Fibroblast of skin of back (primary cell): ENCODE measurements at regions not wholly inside any gene's neighbourhood (a gene's known extent, or its start where the extent isn't known, plus 50 kb on each side); places are given as distances from the start of the nearest gene placed in this dataset.
A peak's percentile ranks its signal among the peaks of the same experiment; 100 is the strongest.

Source experiments
- DNase-seq: peaks from one replicate; pipeline ENCODE4 v3.0.0-alpha.2; 2013

DNA sequence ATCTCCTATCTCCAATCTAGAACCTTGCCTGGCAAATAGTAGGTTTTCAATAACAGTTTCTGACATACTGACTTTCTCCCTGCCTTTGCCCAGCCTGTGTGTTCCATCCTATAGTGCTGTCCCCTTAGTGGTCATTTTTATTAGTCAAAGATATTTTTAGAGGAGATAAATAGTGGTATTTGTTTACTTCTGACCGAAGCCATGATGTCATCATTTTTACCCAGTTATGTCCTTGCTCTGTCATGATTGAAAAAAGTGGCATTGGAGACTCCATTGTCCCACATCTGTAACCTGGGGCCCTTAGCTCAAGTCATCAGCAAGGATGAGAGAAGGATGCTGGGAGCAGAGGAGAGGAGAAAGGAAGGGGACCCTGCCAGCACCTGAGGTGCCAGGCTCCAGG, 80.6 kb upstream of the ATP2B2 start:
- DNase-seq: no peak

DNA sequence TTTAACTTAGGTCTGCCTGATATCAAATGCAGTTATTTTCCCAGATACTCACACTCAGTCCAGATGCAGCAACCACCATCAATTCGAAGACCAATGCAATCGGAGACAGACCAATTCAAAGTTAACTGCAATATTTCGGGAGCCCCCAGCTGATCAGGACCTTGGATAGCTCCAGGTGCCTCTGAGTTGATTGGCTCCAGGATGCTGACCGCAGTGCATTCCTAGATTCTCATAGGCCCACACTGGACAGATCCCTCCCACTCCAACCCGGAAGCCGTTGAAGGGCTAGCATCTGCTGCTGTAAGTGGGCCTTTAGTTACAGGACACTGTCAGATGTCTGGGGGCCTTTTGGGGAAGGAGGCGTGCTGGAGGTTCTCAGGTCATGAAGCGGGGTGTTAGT, 89.5 kb upstream of the ATP2B2 start:
- peak; percentile 72 for DNase-seq

DNA sequence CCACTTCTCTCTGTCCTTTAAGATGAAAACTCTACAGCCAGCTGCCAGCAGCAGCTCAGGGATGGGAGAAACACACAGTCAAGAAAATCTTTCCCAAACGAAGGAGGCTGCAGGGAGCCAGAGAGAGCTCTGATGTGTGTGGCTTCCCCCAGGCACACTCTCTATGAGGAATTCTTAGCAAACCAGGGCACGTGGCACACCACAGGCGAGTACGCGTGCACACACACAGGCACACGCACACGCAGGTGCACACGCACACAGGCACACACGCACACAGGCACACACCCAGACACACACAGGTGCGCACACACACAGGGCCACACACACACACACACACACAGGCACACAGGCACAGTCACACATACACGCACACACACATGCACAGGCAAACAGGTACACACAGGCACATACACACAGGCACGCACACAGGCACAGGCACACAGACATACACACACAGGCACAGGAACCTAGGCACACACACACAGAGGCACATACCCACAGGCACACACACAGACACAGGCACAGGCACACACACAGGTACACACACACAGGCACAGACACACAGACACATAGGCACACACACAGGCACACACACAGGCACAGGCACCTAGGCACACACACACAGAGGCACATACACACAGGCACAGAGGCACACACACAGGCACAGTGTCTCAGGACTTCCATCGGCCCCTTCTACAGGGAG, 91.5 kb upstream of the ATP2B2 start:
- no peak for DNase-seq

DNA sequence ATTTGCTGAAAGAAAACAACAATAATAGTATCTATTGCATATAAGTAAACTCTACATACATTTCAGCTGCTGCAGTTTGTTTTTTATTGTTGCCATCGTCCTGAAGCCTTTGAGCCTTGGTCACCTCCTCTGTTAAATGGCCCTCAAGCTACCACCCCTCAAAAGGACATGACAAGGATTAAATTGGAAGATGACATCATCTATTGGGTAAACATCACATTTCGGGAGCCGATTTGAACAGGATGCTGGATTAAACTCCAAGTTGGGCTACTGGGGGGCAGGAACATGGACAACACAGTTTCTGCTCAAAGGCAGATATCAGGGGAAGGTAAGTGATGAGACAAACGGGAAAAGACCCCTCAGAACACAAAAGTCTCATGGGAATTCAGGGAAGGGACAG, 92.3 kb upstream of the ATP2B2 start:
- DNase-seq: no peak

DNA sequence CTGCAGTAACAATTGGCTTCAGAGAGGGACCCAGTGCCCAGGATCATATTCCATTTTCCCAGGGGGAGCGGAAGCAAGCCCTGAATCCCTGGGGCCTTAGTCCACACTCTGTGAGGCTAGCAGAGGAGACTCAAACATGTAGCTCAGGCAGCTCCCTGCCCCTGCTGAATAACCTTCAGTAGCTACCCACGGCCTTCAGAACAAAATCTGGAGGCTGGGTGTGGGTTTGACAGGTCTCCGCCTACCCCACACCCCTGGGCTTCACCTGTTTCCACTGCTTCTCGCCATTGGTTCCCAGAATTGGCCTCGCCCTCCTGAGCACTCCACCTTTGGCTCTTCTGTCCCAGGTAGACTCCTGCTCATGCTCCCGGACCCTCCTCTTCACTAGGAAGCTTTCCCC, 93.6 kb upstream of the ATP2B2 start:
- DNase-seq: no peak

DNA sequence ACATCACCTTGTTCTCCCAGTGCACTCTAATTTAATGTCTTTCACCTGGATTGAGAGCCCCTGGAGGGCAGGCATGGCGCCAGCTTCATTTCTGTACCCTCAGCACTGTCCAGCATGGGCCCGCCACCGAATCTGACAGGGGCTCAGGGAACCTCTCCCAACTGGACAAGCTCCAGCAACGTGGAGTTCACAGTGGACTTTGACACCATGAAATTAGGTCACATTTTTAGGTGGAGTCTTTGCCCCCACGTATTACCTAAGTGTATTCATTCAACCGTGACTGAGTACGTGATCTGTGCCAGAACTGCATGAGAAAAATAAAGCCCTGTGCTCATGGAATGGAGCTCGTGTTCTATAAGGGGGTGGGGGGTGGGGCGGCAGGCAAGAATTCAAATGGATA, 94.1 kb upstream of the ATP2B2 start:
- no peak for DNase-seq

DNA sequence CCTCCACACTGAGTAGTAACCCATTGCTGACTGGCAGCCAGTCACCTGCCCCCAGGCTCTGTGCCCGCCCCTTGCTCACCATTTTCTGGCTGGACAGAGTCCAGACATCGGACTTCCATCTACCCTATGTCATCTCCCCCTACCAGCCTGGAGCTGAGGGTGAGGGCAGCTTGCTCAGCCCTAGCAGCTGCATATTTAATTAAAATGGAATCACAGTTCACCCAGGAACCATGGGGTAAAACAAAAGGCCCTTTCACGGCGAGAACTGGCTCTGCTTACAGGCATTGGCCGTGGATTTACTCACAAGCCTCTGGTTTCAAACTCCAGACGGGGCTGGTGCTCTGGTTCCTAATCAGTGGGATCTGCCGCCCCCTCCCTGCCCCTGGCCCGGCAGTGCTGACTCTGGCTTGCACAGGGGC, 94.9 kb upstream of the ATP2B2 start:
- DNase-seq: no peak

DNA sequence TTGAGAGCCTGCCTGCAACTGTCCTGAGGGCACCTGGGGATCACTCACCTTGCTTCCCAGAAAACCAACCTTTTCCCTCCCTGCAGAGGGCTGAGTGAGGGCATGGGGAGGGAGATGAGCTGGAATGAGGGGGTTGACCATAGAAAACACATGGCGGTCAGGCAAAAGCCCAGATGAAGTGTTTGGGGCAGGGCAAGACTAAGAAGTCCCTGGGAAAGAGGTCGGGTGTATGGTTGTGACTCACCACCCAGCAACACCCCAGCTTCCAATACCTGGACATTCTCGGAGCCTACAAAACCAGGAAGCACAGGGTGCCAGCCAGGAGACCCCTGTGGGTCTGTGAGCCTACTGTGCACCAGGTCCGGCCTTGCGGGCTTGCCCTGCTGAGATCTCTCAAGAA, 95.3 kb upstream of the ATP2B2 start:
- no peak for DNase-seq

DNA sequence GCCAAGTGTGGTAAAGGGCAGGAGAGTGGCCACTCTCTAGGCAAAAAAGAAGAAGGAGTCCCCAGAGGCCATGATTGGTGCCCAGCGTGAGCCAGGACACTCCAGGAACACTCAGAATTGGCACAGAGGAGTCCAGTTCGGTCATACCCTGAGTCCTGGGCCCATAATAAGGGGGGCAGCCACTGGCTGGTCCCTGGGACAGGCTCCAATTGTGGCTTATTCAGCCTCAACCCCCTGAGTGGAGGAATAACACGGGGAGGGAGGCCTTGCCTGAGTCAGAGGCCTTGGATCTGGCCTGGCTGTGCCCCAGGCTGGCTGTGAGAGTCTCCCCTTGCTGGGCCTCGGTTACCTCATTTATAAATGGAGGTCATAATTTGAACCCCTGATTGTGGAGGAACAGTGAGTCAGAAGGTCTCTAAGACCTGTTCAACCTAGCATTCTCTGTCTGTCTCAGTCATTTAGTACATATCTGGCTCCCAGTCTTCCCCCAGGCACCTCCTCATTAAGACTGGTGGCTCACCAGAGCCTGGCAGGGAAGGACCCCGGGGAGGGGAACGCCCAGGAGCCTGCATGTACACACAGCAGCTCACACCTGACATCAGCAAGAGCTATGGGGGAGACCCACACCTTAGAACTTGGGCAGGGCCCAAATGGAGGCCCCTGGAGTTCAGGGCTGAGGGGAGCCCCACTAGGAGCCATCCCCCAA, 95.9 kb upstream of the ATP2B2 start:
- no peak for DNase-seq

DNA sequence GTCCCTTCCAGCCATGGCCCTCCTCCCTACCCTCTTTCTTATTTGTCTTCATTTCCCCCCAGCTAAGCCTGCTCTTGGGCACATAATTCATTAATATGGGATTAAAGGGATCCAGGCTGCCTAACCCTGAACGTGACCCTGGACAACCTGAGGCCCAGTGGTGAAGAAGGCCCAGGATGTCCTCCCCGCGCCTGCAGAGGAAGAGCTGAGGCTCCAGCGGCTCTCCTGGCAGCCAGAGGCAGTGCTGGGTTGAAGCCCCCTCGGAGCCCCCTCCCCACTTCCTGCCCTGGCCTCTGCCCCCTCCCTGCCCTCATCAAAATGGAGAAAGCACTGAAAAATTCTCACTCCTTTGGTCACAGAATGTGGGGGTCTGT, 96.5 kb upstream of the ATP2B2 start:
- no peak for DNase-seq

DNA sequence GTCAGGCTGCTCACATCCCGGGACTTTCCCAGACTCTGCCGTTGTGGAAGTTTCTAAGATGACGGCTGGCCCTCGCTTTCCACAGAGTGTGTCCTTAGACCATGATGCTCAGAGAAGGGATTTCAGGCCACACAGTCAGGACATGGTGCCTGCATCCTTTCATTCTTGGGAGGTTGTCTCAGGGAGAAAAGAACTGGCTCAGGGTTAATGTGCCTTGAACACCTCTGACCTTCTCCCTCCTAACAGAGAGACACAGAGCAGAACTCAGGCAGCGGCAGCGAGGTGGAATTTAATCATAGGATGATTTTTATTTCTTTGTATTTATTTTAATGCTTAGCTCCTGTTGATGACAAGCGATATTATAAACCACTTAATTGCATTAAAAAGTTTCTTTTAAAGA, 96.9 kb upstream of the ATP2B2 start:
- no peak for DNase-seq

DNA sequence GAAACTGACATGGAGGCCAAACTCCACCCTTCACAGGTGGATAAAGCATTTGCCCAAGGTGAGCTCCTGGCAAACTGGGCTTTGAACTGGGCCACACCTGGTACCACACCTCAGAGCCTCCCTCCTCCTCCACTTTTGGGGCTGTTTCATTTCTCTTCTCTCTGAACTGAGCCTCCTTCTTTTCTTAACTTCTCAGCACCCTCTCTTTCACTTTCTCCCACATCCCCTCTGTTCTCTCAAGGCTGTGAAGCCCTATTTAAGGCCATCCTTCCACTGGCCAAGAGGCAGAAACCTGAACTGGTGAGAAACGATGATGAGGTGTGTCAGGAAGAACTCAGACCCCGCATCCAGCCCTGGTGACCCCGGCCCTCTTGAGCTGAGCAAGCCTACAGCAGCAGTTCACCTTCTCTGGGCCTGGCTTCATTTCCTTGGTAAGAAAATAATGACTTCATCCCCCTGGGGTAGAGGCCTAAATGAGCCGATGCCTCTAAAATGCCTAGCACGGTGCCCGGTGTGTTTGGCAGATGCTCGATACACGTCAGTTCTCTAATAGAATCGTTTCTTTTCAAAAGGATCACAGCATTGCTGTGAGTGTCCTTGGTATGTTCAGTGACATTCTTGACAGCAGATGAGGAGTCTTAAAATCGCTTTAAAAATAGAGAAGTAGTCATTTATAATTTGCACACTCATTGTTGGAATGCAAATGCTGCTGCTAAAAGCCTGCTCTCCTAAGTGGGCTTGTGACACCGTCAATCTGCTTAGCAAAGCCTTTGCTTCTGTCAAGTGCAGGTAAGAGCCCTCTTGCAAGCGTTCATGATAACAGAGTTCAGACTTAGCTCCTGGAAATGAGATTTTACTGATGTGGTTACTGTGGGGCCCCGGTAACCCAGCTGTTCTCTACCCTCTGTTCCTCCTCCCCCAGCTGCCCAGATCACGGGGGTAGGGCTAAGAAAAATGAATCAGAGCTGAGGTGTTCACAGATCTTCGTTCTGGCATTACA, 97.7 kb upstream of the ATP2B2 start:
- no peak for DNase-seq

DNA sequence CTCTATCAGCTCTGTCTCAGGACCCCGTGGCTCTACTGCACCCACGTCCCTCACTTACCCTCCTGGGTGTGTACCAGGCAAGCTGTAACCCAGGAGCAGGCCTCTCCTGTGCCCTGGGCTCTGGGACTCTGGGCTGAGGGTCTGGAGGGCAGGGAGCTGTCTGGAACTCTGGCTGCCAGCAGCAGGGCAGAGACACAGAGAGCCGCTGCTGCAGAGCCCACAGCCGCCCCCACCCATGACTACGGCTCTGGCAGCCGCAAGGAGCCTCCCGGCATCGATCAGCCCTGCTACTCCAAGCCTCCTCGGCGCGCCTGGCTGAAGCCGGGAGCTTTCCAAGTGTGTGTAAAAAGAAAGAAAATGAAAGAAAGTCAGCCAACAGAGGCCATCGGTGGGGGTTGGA, 103.7 kb upstream of the ATP2B2 start:
- DNase-seq: no peak

DNA sequence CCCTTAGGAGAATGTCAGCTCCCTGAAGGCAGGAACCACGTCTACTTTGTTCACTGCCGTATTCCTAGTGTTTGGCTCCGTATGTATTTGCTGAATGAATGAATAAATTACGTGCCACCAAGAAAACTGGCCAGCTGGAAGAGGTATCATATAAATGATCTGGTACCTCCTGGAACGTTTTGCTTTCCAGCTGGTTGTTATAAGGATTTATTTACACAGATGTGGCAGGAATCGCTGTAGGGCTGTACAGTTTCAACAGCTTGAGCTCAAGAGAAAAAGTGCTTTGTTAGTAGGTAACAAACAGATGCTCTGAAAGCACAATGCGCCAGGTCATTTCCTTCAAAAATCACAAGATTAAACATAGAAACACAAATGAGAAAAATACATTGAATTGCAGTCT, 108.8 kb upstream of the ATP2B2 start:
- DNase-seq: no peak

DNA sequence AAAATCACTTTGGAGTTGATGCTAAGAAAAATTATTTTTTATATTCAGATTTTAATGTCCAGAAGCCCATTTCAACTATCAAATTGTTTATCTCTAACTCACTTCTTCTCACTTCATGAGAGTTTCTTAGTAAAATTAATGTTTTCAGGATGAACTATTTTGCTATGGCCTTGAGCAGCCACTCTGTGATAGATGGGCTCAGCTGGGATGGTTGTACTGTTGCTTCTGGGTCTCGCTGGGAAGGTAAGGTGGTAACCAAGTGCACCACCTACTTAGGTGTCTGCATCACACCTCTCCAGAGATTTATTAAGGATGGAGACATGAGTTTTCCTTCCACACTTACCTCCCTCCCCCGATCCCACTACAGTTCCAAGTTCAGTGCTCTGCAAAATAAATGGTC, 110.3 kb upstream of the ATP2B2 start:
- no peak for DNase-seq

DNA sequence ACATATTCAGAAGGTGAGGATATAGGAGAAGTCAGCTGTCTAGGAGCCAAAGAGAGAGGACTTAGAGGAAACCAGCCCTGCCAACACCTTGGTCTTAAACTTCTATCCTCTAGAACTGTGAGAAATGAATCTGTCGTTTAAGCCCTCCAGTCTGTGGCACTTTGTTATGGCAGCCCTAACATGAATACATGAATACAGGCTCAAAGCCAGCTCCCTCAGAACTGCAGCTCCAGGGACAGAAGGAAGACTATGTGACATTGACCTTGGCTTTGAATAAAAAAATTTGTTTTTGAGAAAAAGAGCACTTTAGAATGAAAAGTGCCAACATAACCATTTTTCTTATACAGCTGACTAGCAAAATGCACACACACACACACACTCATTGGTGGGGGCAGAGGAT, 110.9 kb upstream of the ATP2B2 start:
- DNase-seq: no peak

DNA sequence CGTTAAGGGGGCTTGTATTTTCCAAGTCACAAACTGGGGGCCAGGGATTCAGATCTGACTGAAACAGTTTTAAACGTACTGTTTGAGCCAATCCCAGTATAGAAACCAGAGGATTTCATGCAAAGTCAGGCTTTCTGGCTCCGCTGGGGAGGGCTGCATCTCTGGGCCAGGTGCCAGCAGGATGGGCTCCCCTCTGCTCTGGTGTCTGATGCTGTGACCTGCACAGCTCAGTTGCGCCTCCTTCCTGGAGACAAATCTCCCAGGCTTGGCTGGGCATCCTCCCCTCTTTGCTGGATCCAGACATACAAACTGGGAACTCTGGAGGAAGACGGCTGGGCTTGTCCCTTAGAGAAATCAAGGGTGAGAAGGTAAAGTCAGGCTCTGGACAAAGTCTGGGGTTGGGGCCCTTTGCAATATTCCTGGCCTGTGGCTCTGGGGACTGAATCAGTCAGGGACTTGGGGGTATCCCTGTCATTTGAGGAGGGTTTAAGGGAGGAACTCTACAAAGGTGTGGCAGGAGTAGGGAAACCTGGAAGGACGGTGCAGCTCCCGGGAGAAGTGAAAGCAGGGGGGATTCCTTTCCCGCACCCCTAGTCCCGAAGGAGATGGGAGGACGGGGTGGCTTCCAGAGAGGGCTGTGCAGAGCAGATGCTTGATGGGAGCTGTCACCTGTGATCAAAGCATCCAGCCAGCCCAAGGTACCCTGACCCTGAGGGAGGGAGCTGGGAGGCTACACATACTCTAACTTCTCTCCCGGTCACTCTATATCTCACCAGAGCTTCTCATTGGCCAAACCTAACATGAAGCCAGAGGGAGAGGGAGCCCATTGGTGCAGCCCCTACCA, 114.8 kb upstream of the ATP2B2 start:
- no peak for DNase-seq

DNA sequence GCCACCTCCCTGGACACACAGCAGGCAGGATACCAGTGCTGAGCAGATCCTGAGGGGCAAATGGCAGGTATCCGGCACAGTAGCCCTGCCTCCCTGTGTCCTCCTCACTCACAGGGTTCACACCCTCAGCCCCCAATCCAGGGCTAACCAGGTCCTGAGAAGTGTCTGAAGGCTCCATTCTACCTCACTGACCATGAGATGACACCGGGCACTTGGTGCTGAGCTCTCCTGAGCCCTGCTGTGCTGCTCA, 115.4 kb upstream of the ATP2B2 start:
- no peak for DNase-seq

DNA sequence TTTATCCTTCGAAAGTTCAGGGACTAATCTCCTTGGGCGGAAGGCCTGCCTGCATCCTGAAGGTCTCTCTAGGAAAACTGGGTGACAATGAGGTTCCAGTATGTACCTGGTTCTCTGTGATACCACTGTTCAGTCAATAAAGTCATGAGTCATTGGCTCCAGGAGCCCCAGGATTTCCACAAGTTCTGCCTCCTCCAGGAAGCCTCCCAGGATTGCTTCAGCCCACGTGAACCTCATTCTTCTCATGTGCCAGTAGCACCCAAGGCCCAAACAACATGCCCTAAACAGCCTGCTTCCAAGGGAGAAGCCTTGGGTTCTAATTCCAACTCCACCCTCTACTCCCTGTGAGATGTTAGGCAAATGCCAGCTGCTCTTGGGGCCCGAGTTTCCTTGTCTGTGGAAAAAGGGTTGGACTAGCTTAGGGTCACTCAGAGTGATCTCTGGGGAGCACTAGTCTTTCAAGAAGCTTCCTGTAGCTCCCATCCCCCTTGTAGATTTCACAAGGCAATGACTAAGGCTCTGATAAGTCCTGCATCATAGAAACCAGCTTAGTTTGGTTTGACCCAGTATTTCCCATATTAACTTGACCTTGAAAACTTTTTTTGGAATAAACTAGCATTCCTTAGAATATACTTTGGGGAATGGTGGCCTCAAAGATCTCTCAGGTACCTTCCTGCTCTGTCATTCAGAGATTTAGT, 118.3 kb upstream of the ATP2B2 start:
- DNase-seq: no peak

DNA sequence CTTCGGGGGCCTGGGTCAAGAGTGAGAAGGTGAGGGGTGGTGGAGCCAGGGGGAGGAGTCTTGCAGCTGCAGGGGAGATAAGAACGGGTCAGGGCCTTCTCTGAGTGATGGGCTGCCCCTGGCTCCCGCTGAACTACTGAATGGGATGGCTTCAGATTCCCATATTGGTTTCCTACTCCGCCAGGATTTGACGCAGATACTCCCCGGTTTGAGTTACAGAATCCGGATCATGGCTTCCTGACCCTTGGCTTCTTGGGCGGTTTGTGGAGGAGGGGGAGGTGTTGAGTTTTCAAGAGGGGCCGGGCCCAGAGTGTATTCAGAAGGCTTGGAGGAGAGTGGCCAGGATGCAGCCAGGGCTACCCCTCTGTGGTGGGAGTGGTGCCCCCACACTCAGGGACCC, 119.9 kb upstream of the ATP2B2 start:
- no peak for DNase-seq

DNA sequence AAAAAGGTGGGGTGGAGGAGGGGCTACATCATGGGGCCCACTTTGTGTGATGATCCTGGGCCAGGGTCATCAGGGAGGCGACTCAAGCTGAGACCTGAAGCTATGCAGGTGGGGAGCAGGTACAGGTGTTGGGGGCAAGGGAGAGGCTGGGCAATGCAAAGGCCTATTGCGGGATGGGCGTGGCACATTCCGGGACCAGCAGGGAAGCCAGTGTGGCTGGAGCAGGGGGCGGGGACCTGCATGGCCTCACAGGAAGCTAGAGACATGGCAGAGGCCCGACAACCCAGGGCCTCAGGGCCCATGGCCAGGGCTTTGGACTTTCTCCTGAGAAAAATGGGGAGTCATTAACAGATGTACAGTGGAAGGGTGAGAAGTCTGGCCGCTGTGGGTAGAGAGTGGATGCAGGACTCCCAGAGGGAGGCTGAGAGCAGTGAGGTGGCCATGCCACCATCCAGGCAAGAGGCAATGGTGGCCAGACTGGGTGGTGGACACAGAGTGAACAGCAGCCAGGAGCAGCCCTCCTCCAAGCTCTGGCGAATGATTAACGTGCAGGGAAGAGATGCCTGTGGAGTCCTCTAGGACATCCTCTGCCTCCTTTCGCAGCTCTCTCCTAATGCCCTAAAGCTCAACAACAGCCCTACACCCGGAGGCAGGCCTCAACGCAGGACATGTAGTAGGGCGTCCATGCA, 122.6 kb upstream of the ATP2B2 start:
- no peak for DNase-seq
